Fibroblast of skin of abdomen (primary cell): ENCODE measurements at regions not wholly inside any gene's neighbourhood (a gene's known extent, or its start where the extent isn't known, plus 50 kb on each side); places are given as distances from the start of the nearest gene placed in this dataset.
"Not testable (repeated sequence)": the region's sequence is repeated elsewhere in the genome, so short reads cannot be mapped to it uniquely, and the experiment has no call there.

Experiments used
- DNase-seq: peaks from one replicate; pipeline ENCODE4 v3.0.0-alpha.2; 2013

- not testable (repeated sequence) for DNase-seq
Observed at GRCh38 chr6:14296698-14297097, 179.1 kb downstream of the CD83 start.

GRCh38 chr6:14297118-14297517 lies 179.5 kb downstream of the CD83 start:
- DNase-seq, result not testable (repeated sequence)

- DNase-seq, result not testable (repeated sequence)
Observed at GRCh38 chr6:14300189-14300588, 182.6 kb downstream of the CD83 start.

- not testable (repeated sequence) for DNase-seq
Observed at GRCh38 chr6:14300721-14301120, 183.1 kb downstream of the CD83 start.

GRCh38 chr6:14301477-14301876 lies 183.9 kb downstream of the CD83 start:
- DNase-seq, result not testable (repeated sequence)

GRCh38 chr6:14305131-14305530 lies 187.6 kb downstream of the CD83 start:
- no peak for DNase-seq

- DNase-seq, result no peak
Observed at GRCh38 chr6:14305624-14306023, 188.1 kb downstream of the CD83 start.

GRCh38 chr6:14306151-14306906 lies 188.8 kb downstream of the CD83 start:
- DNase-seq, result peak; percentile 45

- DNase-seq, result no peak
Observed at GRCh38 chr6:14309516-14309915, 191.9 kb downstream of the CD83 start.

GRCh38 chr6:14309951-14310445 lies 192.4 kb downstream of the CD83 start:
- DNase-seq, result no peak

GRCh38 chr6:14310960-14311359 lies 193.4 kb downstream of the CD83 start:
- DNase-seq, result no peak

- no peak for DNase-seq
Observed at GRCh38 chr6:14312587-14312986, 195.0 kb downstream of the CD83 start.

GRCh38 chr6:14313248-14313647 lies 195.7 kb downstream of the CD83 start:
- no peak for DNase-seq

- DNase-seq, result no peak
Observed at GRCh38 chr6:14315353-14315752, 197.8 kb downstream of the CD83 start.

GRCh38 chr6:14316651-14317386 lies 199.2 kb downstream of the CD83 start:
- no peak for DNase-seq

- DNase-seq, result no peak
Observed at GRCh38 chr6:14317387-14317970, 199.9 kb downstream of the CD83 start.

GRCh38 chr6:14320332-14320731 lies 202.8 kb downstream of the CD83 start:
- no peak for DNase-seq

- DNase-seq, result no peak
Observed at GRCh38 chr6:14321992-14322772, 204.6 kb downstream of the CD83 start.

GRCh38 chr6:14322841-14323240 lies 205.3 kb downstream of the CD83 start:
- no peak for DNase-seq

- DNase-seq, result no peak
Observed at GRCh38 chr6:14326774-14327173, 209.2 kb downstream of the CD83 start.

- DNase-seq, result no peak
Observed at GRCh38 chr6:14328163-14328562, 210.6 kb downstream of the CD83 start.

- peak; percentile 81 for DNase-seq
Observed at GRCh38 chr6:14333556-14334305, 216.2 kb downstream of the CD83 start.
